GM19452 (cell line): ENCODE measurements at regions not wholly inside any gene's neighbourhood (a gene's known extent, or its start where the extent isn't known, plus 50 kb on each side); places are given as distances from the start of the nearest gene placed in this dataset.

ENCODE experiments used
- ATAC-seq: cut with Tn5 transposase; IDR thresholded peaks from one replicate; pipeline ENCODE4 v1.9.1; 2021; ENCODE audit not compliant: unreplicated experiment

- ATAC-seq: no peak
Measured at GRCh38 chr2:41441958-41442357, 605.9 kb upstream of the PKDCC start.

- ATAC-seq: no peak
Measured at GRCh38 chr2:41445865-41446264, 602.0 kb upstream of the PKDCC start.

- ATAC-seq: no peak
Measured at GRCh38 chr2:41446266-41446665, 601.6 kb upstream of the PKDCC start.

GRCh38 chr2:41448221-41448620 is 599.6 kb upstream of the PKDCC start:
- no peak for ATAC-seq

- no peak for ATAC-seq
Measured at GRCh38 chr2:41457026-41457425, 590.8 kb upstream of the PKDCC start.

GRCh38 chr2:41460661-41461060 is 587.2 kb upstream of the PKDCC start:
- ATAC-seq: no peak

- no peak for ATAC-seq
Measured at GRCh38 chr2:41464395-41464794, 583.4 kb upstream of the PKDCC start.

- no peak for ATAC-seq
Measured at GRCh38 chr2:41475959-41476358, 571.9 kb upstream of the PKDCC start.

GRCh38 chr2:41482659-41483058 is 565.2 kb upstream of the PKDCC start:
- no peak for ATAC-seq

GRCh38 chr2:41483226-41483625 is 564.6 kb upstream of the PKDCC start:
- no peak for ATAC-seq

GRCh38 chr2:41483982-41484857 is 563.6 kb upstream of the PKDCC start:
- no peak for ATAC-seq

GRCh38 chr2:41484858-41485234 is 563.0 kb upstream of the PKDCC start:
- no peak for ATAC-seq

GRCh38 chr2:41486948-41487347 is 560.9 kb upstream of the PKDCC start:
- no peak for ATAC-seq

- ATAC-seq: no peak
Measured at GRCh38 chr2:41488888-41489287, 558.9 kb upstream of the PKDCC start.

GRCh38 chr2:41489638-41490037 is 558.2 kb upstream of the PKDCC start:
- no peak for ATAC-seq

- no peak for ATAC-seq
Measured at GRCh38 chr2:41495050-41495449, 552.8 kb upstream of the PKDCC start.

GRCh38 chr2:41496908-41497307 is 550.9 kb upstream of the PKDCC start:
- no peak for ATAC-seq

GRCh38 chr2:41498781-41499180 is 549.0 kb upstream of the PKDCC start:
- no peak for ATAC-seq

GRCh38 chr2:41500895-41501294 is 546.9 kb upstream of the PKDCC start:
- ATAC-seq: no peak

GRCh38 chr2:41502752-41503151 is 545.1 kb upstream of the PKDCC start:
- no peak for ATAC-seq

- ATAC-seq: no peak
Measured at GRCh38 chr2:41504532-41504931, 543.3 kb upstream of the PKDCC start.

- ATAC-seq: no peak
Measured at GRCh38 chr2:41510108-41510507, 537.7 kb upstream of the PKDCC start.

- ATAC-seq: no peak
Measured at GRCh38 chr2:41521211-41521610, 526.6 kb upstream of the PKDCC start.
